CD14-positive monocyte (primary cell): ENCODE measurements at regions not wholly inside any gene's neighbourhood (a gene's known extent, or its start where the extent isn't known, plus 50 kb on each side); places are given as distances from the start of the nearest gene placed in this dataset.

Experiments
- DNase-seq, 3 donors: peaks; one replicate each; pipeline ENCODE4 v3.0.0-alpha.2; 2011 to 2022
- H2AFZ ChIP-seq: 2 replicates; pipeline ENCODE4 v1.6.0; 2012; ENCODE audit warnings: mild to moderate bottlenecking, low read depth, low read length, inconsistent platforms; ENCODE audit not compliant: insufficient read depth, poor library complexity, severe bottlenecking
- H3K27ac ChIP-seq, 2 donors: 1 replicate in 1 of 2; 2 replicates in 1 of 2; pipeline ENCODE4 v1.5.1; 2012 to 2013; ENCODE audit warnings: low read length in 2 of 2, control low read depth in 1 of 2, inconsistent platforms in 1 of 2, low read depth in 1 of 2, mild to moderate bottlenecking in 1 of 2
- H3K27me3 ChIP-seq, 2 donors: one replicate each; pipeline versions ENCODE4 v1.6.0 to v1.6.1; 2011 to 2013; ENCODE audit warnings: low read length in 2 of 2; ENCODE audit not compliant: control insufficient read depth in 2 of 2, insufficient read depth in 2 of 2
- H3K36me3 ChIP-seq, 2 donors: replicated peaks in 1 of 2; 1 replicate in 1 of 2; 2 replicates in 1 of 2; pipeline versions ENCODE4 v1.5.1 to v1.6.1; 2012 to 2013; ENCODE audit warnings: low read length in 2 of 2, control low read depth in 1 of 2, inconsistent platforms in 1 of 2, mild to moderate bottlenecking in 1 of 2; ENCODE audit not compliant: insufficient read depth in 2 of 2, control insufficient read depth in 1 of 2
- H3K4me1 ChIP-seq, 2 donors: 1 replicate in 1 of 2; 2 replicates in 1 of 2; pipeline versions ENCODE4 v1.5.1 to v1.6.1; 2012 to 2013; ENCODE audit warnings: low read length in 2 of 2, control low read depth in 1 of 2, inconsistent platforms in 1 of 2, mild to moderate bottlenecking in 1 of 2, moderate library complexity in 1 of 2; ENCODE audit not compliant: insufficient read depth in 2 of 2, control insufficient read depth in 1 of 2
- H3K4me2 ChIP-seq: replicated peaks from 2 replicates; pipeline ENCODE3; 2012; ENCODE audit warnings: low read length, moderate library complexity, mild to moderate bottlenecking; ENCODE audit not compliant: poor library complexity, severe bottlenecking; ENCODE audit errors: extremely low read depth
- H3K4me3 ChIP-seq, 3 experiments: fragments of 200-600 bp in 1 of 3; sonication (generic) in 1 of 3; replicated peaks in 1 of 3; 1 replicate in 2 of 3; 2 replicates in 1 of 3; pipeline ENCODE4 v1.5.1; 2011 to 2013; ENCODE audit warnings: low read length in 3 of 3, mild to moderate bottlenecking in 3 of 3, control low read depth in 2 of 3, low read depth in 2 of 3, inconsistent platforms in 1 of 3, moderate library complexity in 1 of 3
- H3K79me2 ChIP-seq: 2 replicates; pipeline ENCODE4 v1.6.0; 2012; ENCODE audit warnings: mild to moderate bottlenecking, control low read depth, inconsistent platforms, low read length, moderate library complexity; ENCODE audit not compliant: insufficient read depth
- H3K9ac ChIP-seq: 2 replicates; pipeline ENCODE4 v1.6.0; 2017; ENCODE audit warnings: low read length, mild to moderate bottlenecking; ENCODE audit not compliant: insufficient read depth, poor library complexity, severe bottlenecking
- H3K9me3 ChIP-seq, 2 donors: replicated peaks in 1 of 2; 1 replicate in 1 of 2; 2 replicates in 1 of 2; pipeline versions ENCODE4 v1.5.1 to v1.6.1; 2012 to 2013; ENCODE audit warnings: low read length in 2 of 2, control low read depth in 1 of 2; ENCODE audit not compliant: control insufficient read depth in 1 of 2, insufficient read depth in 1 of 2
- H4K20me1 ChIP-seq: 2 replicates; pipeline ENCODE4 v1.6.0; 2012; ENCODE audit warnings: mild to moderate bottlenecking, low read length, control low read depth, moderate library complexity; ENCODE audit not compliant: insufficient read depth
- H3K27ac Mint-ChIP-seq, 7 donors: one replicate each; pipeline ENCODE4 v1.8.0; 2020; ENCODE audit warnings: mild to moderate bottlenecking in 7 of 7, mixed read lengths in 7 of 7, moderate library complexity in 6 of 7, inconsistent platforms in 2 of 7
- H3K27me3 Mint-ChIP-seq, 3 donors: one replicate each; pipeline ENCODE4 v1.8.0; 2021 to 2022; ENCODE audit warnings: low read depth in 3 of 3, mild to moderate bottlenecking in 3 of 3, mixed read lengths in 3 of 3, moderate library complexity in 3 of 3, inconsistent platforms in 1 of 3
- H3K36me3 Mint-ChIP-seq, 2 donors: one replicate each; pipeline ENCODE4 v1.8.0; 2020; ENCODE audit warnings: mixed read lengths in 2 of 2, inconsistent platforms in 1 of 2, mild to moderate bottlenecking in 1 of 2
- H3K4me1 Mint-ChIP-seq: one replicate; pipeline ENCODE4 v1.8.0; 2020; ENCODE audit warnings: mild to moderate bottlenecking, mixed read lengths
- H3K4me3 Mint-ChIP-seq, 2 donors: one replicate each; pipeline ENCODE4 v1.8.0; 2020; ENCODE audit warnings: mild to moderate bottlenecking in 2 of 2, mixed read lengths in 2 of 2, moderate library complexity in 1 of 2
- H3K9me3 Mint-ChIP-seq, 7 donors: one replicate each; pipeline ENCODE4 v1.8.0; 2020 to 2022; ENCODE audit warnings: mixed read lengths in 7 of 7, mild to moderate bottlenecking in 6 of 7, moderate library complexity in 6 of 7, inconsistent platforms in 2 of 7
- CTCF ChIP-seq: fragments of 200-600 bp; IDR thresholded peaks from one replicate; pipeline ENCODE4 v1.8.0; 2022; ENCODE audit warnings: antibody characterized with exemption, mild to moderate bottlenecking
- WGBS: methylation state at CpG from one replicate; pipeline ENCODE4 v1.1.5; 2013; ENCODE audit warnings: missing lambda C conversion rate; ENCODE audit not compliant: insufficient coverage; 5-methylcytosine and 5-hydroxymethylcytosine counted together
- intact Hi-C, 2 donors: fragments of 100-400 bp; cut with micrococcal nuclease; formaldehyde crosslinking; loops; one replicate each; pipeline versions ENCODE4 v1.15.0 to v1.15.1; 2023

GRCh38 chr2:70385204-70385603 lies 83.3 kb upstream of the FAM136A start:
- no peaks in the 10 kb centered on the region for H3K27me3 ChIP-seq
- no peak overlapping the region for H3K27ac ChIP-seq
- peaks cover 2 to 4% (median 2%) of the 10 kb centered on the region in 3 donors for H3K27me3 Mint-ChIP-seq
- no peak overlapping the region for H2AFZ ChIP-seq
- peaks cover 4% of the 10 kb centered on the region for H3K4me1 Mint-ChIP-seq
- no peak overlapping the region for H3K4me3 Mint-ChIP-seq
- H3K4me3 ChIP-seq, result no peak overlapping the region
- no peaks in the 10 kb centered on the region for H3K4me1 ChIP-seq
- peaks cover 0 to 4% of the 10 kb centered on the region in 2 donors for H3K9me3 ChIP-seq
- H3K9ac ChIP-seq, result no peak overlapping the region
- intact Hi-C loops, result no loop called here
- H3K27ac Mint-ChIP-seq, result no peak overlapping the region
- 100% methylated on average over 1 of the region's 2 CpGs for WGBS
- TF ChIP-seq CTCF, result no peak
- no peak overlapping the region for H3K4me2 ChIP-seq
- H3K36me3 ChIP-seq, result no peaks in the 10 kb centered on the region
- no peak for DNase-seq
- H4K20me1 ChIP-seq, result no peaks in the 10 kb centered on the region
- H3K79me2 ChIP-seq, result no peaks in the 10 kb centered on the region
- peaks cover 0 to 9% (median 4%) of the 10 kb centered on the region in 7 donors for H3K9me3 Mint-ChIP-seq
- no peaks in the 10 kb centered on the region for H3K36me3 Mint-ChIP-seq

- no peaks in the 10 kb centered on the region for H3K36me3 Mint-ChIP-seq
- Histone ChIP-seq H3K4me2 (no peak overlapping the region), H3K36me3 (no peaks in the 10 kb centered on the region), H3K9ac (no peak overlapping the region), H3K79me2 (no peaks in the 10 kb centered on the region), H3K27ac (no peak overlapping the region), H3K9me3 (peaks cover 0 to 4% of the 10 kb centered on the region in 2 donors), H4K20me1 (no peaks in the 10 kb centered on the region), H3K4me1 (no peaks in the 10 kb centered on the region), H3K4me3 (no peak overlapping the region), H3K27me3 (no peaks in the 10 kb centered on the region), H2AFZ (no peak overlapping the region)
- TF ChIP-seq CTCF, result no peak
- no peak overlapping the region for H3K27ac Mint-ChIP-seq
- peaks cover 2 to 6% (median 4%) of the 10 kb centered on the region in 3 donors for H3K27me3 Mint-ChIP-seq
- WGBS, result 40% methylated on average over 2 of the region's 6 CpGs
- H3K4me1 Mint-ChIP-seq, result peaks cover 4% of the 10 kb centered on the region
- no peak overlapping the region for H3K4me3 Mint-ChIP-seq
- peaks cover 0 to 9% (median 4%) of the 10 kb centered on the region in 7 donors for H3K9me3 Mint-ChIP-seq
- no peak for DNase-seq
- intact Hi-C loops, result no loop called here
These were observed 80.0 kb upstream of the FAM136A start for GRCh38 chr2:70381821-70382220.
